Spleen (tissue), 11 donors: ENCODE measurements at regions not wholly inside any gene's neighbourhood (a gene's known extent, or its start where the extent isn't known, plus 50 kb on each side); places are given as distances from the start of the nearest gene placed in this dataset.

Source experiments
- DNase-seq: peaks from one replicate; pipeline ENCODE4 v3.0.0-alpha.2; 2020
- H3K27ac ChIP-seq, 8 donors: fragments of 200-600 bp; sonication (generic) in 7 of 8; 1 replicate in 4 of 8; 2 replicates in 4 of 8; pipeline versions ENCODE4 v1.5.0 to v1.8.0; 2016 to 2021; ENCODE audit warnings: inconsistent platforms in 4 of 8, mild to moderate bottlenecking in 4 of 8, moderate library complexity in 1 of 8
- H3K27me3 ChIP-seq, 7 donors: fragments of 200-600 bp; sonication (generic) in 6 of 7; replicated peaks in 1 of 7; 1 replicate in 4 of 7; 2 replicates in 3 of 7; pipeline versions ENCODE4 v1.5.0 to v1.8.0; 2016 to 2021; ENCODE audit warnings: inconsistent platforms in 3 of 7, mild to moderate bottlenecking in 1 of 7
- H3K36me3 ChIP-seq, 6 donors: fragments of 200-600 bp; sonication (generic) in 5 of 6; 1 replicate in 4 of 6; 2 replicates in 2 of 6; pipeline versions ENCODE4 v1.5.0 to v1.8.0; 2016 to 2021; ENCODE audit warnings: inconsistent platforms in 2 of 6
- H3K4me1 ChIP-seq, 6 donors: fragments of 200-600 bp; sonication (generic) in 5 of 6; 1 replicate in 3 of 6; 2 replicates in 3 of 6; pipeline versions ENCODE4 v1.5.0 to v1.8.0; 2016 to 2021; ENCODE audit warnings: inconsistent platforms in 3 of 6
- H3K4me3 ChIP-seq, 8 donors: fragments of 200-600 bp; sonication (generic) in 7 of 8; 1 replicate in 4 of 8; 2 replicates in 4 of 8; pipeline versions ENCODE4 v1.5.0 to v1.8.0; 2016 to 2021; ENCODE audit warnings: inconsistent platforms in 4 of 8, mild to moderate bottlenecking in 4 of 8, moderate library complexity in 2 of 8
- H3K9me3 ChIP-seq, 8 donors: fragments of 200-600 bp; sonication (generic) in 7 of 8; 1 replicate in 4 of 8; 2 replicates in 4 of 8; pipeline versions ENCODE4 v1.5.0 to v1.8.0; 2016 to 2021; ENCODE audit warnings: inconsistent platforms in 4 of 8
- POLR2A ChIP-seq, 3 donors: fragments of 450-650 bp; IDR thresholded peaks; one replicate each; pipeline ENCODE4 v1.5.1; 2017; ENCODE audit warnings: antibody characterized with exemption in 3 of 3, mild to moderate bottlenecking in 1 of 3
- POLR2AphosphoS5 ChIP-seq, 3 donors: sonication (generic); formaldehyde crosslinking; IDR thresholded peaks; one replicate each; pipeline ENCODE4 v1.5.1; 2017; ENCODE audit warnings: antibody characterized with exemption in 3 of 3
- WGBS, 5 donors: extraction: QIAGEN DNeasy Blood & Tissue Kit in 3 of 5; methylation state at CpG; one replicate each; pipeline versions ENCODE4 v1.1.5 to v1.1.7; 2013 to 2018; 5-methylcytosine and 5-hydroxymethylcytosine counted together
- intact Hi-C: fragments of 100-400 bp; cut with DNase I; formaldehyde crosslinking; loops from one replicate; pipeline ENCODE4 v1.15.0; 2023; ENCODE audit warnings: low total_unique reads
- TF ChIP-seq, protein P1 (sequence below), 11 experiments: fragments of 200-600 bp in 7 of 11; fragments of 450-650 bp in 4 of 11; sonication (generic) in 4 of 11; IDR thresholded peaks in 8 of 11; conservative IDR thresholded peaks in 3 of 11; 1 replicate in 7 of 11; 2 replicates in 4 of 11; pipeline versions ENCODE4 v1.4.0 to v1.8.0; 2016 to 2021; ENCODE audit warnings: antibody characterized with exemption in 11 of 11, inconsistent platforms in 4 of 11, mild to moderate bottlenecking in 1 of 11
- donor health status: healthy with polysubstance abuse.
- donor health status: DM: no; HTN: no; CAD: no; lungs with moderate emphysema.
- donor health status: DM: no; HTN: no; CAD: no.
- donor health status: Bipolar disorder and iron deficiency.
- donor health status: healthy.
- donor health status: DM: no; HTN: no; CAD: no.
- donor health status: DM: yes; HTN: yes; CAD: no.

DNA sequence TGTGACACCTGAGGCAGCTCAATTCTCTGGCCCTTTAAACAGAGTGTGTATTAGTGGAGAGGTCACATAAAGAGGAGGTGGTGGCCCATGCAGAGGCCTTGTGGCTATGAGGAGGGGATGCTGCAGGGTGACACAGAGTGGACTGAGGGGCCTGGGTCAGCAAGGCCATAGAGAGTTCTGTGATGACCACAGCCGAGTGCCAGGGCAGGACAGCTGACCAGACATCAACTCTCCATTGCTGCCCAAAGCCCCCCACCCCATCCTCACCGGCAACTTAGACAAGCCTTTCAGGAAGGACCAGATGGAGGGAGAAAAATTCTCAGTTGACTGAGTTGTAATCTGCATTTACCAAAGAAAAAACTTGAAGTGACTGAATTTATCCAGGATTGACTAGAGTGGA lies 378.1 kb downstream of the RPS24 start:
- 66 to 95% (median 83%) methylated on average over 2 of the region's 2 CpGs for WGBS, 5 donors
- Histone ChIP-seq H3K9me3 (no peaks in the 10 kb centered on the region), H3K4me3 (no peak overlapping the region), H3K36me3 (no peaks in the 10 kb centered on the region), H3K27ac (no peak overlapping the region), H3K4me1 (peaks cover 0 to 24% (median 13%) of the 10 kb centered on the region in 6 donors), H3K27me3 (peaks cover 0 to 14% (median 0%) of the 10 kb centered on the region in 7 donors)
- no peak for DNase-seq
- intact Hi-C loops, result no loop called here
- TF ChIP-seq, protein P1, sequence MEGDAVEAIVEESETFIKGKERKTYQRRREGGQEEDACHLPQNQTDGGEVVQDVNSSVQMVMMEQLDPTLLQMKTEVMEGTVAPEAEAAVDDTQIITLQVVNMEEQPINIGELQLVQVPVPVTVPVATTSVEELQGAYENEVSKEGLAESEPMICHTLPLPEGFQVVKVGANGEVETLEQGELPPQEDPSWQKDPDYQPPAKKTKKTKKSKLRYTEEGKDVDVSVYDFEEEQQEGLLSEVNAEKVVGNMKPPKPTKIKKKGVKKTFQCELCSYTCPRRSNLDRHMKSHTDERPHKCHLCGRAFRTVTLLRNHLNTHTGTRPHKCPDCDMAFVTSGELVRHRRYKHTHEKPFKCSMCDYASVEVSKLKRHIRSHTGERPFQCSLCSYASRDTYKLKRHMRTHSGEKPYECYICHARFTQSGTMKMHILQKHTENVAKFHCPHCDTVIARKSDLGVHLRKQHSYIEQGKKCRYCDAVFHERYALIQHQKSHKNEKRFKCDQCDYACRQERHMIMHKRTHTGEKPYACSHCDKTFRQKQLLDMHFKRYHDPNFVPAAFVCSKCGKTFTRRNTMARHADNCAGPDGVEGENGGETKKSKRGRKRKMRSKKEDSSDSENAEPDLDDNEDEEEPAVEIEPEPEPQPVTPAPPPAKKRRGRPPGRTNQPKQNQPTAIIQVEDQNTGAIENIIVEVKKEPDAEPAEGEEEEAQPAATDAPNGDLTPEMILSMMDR (IDR thresholded peaks at IDR 0.05 in 8 of 11, conservative IDR thresholded peaks at IDR 0.05 in 3 of 11), result no peak
- TF ChIP-seq POLR2AphosphoS5 (IDR thresholded peaks at IDR 0.05), result no peak
- TF ChIP-seq POLR2A (IDR thresholded peaks at IDR 0.05), result no peak

DNA sequence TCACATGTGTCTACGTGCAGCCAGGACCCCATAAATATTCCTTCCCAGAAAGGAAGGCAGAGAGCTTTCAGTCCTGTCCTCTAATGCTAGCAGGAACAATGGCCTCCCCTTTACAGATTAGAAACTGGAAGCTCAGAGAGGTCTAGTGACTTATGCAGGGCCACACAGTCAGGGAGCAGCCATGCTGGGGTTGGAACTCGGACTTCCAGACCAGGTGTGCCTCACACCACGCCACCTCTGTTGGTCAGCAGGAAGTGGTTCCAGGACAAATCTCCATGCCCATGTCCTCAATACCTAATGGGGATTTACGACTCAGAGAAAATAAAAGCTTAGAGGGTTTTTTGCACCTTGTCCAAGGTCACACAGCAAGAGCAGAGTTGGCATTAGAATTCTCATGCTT lies 378.9 kb downstream of the RPS24 start:
- H3K27me3 ChIP-seq, result peaks cover 0 to 5% (median 0%) of the 10 kb centered on the region in 7 donors
- intact Hi-C loops, result no loop called here
- no peak overlapping the region for H3K27ac ChIP-seq
- H3K4me1 ChIP-seq, result peaks cover 0 to 16% (median 6%) of the 10 kb centered on the region in 6 donors
- no peaks in the 10 kb centered on the region for H3K9me3 ChIP-seq
- TF ChIP-seq, protein P1 (IDR thresholded peaks at IDR 0.05 in 8 of 11, conservative IDR thresholded peaks at IDR 0.05 in 3 of 11), result no peak
- TF ChIP-seq POLR2AphosphoS5 (IDR thresholded peaks at IDR 0.05), result no peak
- TF ChIP-seq POLR2A (IDR thresholded peaks at IDR 0.05), result no peak
- 60 to 76% (median 66%) methylated on average over 4 of the region's 4 CpGs for WGBS, 5 donors
- no peaks in the 10 kb centered on the region for H3K36me3 ChIP-seq
- no peak overlapping the region for H3K4me3 ChIP-seq
- DNase-seq, result no peak

DNA sequence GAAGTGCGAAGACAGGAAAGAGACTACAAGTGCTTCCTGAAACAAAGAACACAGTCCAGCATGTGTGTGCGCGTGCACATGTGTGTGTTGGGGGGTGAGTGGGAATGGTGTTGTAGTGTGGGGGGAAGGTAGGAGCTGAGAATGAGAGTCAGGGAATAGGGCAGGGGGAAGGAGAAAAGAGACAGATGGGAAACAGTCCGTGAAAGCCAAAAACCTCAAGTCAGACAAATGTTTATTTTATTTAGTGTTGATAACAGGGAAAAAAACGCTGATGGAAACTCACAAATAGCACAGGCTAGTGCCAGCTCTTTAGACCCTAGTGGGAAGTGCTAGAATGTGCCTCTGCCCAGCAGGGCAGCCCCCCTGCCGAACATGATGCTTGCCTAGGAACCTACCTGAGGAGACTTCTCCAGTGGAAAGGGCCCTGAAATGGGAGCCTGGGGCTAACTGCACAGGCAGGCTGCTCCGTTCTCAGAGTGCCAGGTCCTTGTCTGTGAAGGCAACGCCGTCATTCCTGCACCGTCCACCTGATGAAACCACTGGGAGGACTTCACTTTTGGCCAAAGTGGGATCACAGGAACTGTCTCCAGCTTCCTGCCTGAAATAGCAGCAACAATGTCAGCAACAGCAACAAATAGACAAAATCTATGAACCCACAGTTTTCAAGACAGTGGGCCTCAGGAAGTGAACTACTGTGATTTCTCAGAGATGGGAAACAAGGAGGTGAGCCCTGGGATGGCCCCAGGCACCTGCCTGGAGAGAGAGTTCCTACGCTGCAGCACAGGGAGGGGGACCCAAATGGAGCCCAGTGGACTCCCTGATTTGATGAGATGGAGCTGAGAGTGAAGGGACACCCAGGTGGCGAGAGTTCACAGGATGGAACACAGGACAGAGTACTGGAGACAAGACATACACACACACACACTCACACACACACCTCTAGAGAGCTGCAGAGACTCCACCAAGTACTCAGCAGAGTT lies 379.7 kb downstream of the RPS24 start:
- Histone ChIP-seq H3K4me3 (no peak overlapping the region), H3K36me3 (no peaks in the 10 kb centered on the region), H3K27me3 (no peaks in the 10 kb centered on the region), H3K4me1 (peaks cover 0 to 10% (median 4%) of the 10 kb centered on the region in 6 donors), H3K27ac (no peak overlapping the region), H3K9me3 (no peaks in the 10 kb centered on the region)
- TF ChIP-seq POLR2AphosphoS5 (IDR thresholded peaks at IDR 0.05) (no peak), POLR2A (IDR thresholded peaks at IDR 0.05) (no peak)
- TF ChIP-seq, protein P1 (IDR thresholded peaks at IDR 0.05 in 8 of 11, conservative IDR thresholded peaks at IDR 0.05 in 3 of 11), result no peak
- DNase-seq, result no peak
- WGBS, 5 donors, result 57 to 71% (median 64%) methylated on average over 10 to 12 of the region's 12 CpGs
- intact Hi-C loops, result no loop called here

DNA sequence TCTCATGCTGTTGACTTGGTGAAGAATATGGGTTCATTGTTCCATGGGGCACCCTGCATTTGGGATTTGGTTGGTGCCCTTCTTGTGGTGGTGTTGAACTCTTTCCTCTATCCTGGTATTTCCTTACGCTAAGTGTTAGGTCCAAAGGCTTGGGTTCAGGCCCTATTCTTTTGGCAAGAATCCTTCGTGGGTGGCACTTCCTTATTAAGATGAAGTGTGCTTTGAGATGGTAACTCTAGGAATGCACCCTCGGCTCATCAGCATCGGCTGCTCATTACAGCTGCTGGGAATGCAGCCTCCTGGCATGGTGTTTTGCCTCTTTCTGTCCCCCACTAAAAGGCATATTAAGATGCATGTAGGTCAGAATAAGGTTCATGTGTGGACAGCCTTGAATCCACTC lies 380.7 kb downstream of the RPS24 start:
- intact Hi-C loops, result no loop called here
- Histone ChIP-seq H3K4me1 (peaks cover 0 to under 1% (median 0%) of the 10 kb centered on the region in 6 donors), H3K27ac (no peak overlapping the region), H3K36me3 (no peaks in the 10 kb centered on the region), H3K9me3 (no peaks in the 10 kb centered on the region), H3K27me3 (no peaks in the 10 kb centered on the region), H3K4me3 (no peak overlapping the region)
- TF ChIP-seq POLR2AphosphoS5 (IDR thresholded peaks at IDR 0.05) (no peak), POLR2A (IDR thresholded peaks at IDR 0.05) (no peak)
- TF ChIP-seq, protein P1 (IDR thresholded peaks at IDR 0.05 in 8 of 11, conservative IDR thresholded peaks at IDR 0.05 in 3 of 11), result no peak
- WGBS, 5 donors, result 76 to 94% (median 81%) methylated on average over 4 of the region's 4 CpGs
- DNase-seq, result no peak
